ENCODE measurements at regions not wholly inside any gene's neighbourhood (a gene's known extent, or its start where the extent isn't known, plus 50 kb on each side); places are given as distances from the start of the nearest gene placed in this dataset.
"Not testable (repeated sequence)": the region's sequence is repeated elsewhere in the genome, so short reads cannot be mapped to it uniquely, and the experiment has no call there.

DNA sequence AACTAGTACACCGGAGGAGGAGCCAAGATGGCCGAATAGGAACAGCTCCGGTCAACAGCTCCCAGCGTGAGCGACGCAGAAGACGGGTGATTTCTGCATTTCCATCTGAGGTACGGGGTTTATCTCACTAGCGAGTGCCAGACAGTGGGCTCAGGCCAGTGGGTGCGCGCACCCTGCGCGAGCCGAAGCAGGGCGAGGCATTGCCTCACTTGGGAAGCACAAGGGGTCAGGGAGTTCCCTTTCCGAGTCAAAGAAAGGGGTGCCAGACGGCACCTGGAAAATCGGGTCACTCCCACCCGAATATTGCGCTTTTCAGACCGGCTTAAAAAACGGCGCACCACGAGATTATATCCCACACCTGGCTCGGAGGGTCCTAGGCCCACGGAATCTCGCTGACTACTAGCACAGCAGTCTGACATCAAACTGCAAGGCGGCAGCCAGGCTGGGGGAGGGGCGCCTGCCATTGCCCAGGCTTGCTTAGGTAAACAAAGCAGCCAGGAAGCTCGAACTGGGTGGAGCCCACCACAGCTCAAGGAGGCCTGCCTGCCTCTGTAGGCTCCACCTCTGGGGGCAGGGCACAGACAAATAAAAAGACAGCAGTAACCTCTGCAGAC lies 426.7 kb upstream of the DEPDC1 start:
- H3K9me3 Mint-ChIP-seq; intact Hi-C loops (cut with micrococcal nuclease); H3K27me3 ChIP-seq (ENCODE audit: insufficient read depth, low read length): not testable (repeated sequence)

DNA sequence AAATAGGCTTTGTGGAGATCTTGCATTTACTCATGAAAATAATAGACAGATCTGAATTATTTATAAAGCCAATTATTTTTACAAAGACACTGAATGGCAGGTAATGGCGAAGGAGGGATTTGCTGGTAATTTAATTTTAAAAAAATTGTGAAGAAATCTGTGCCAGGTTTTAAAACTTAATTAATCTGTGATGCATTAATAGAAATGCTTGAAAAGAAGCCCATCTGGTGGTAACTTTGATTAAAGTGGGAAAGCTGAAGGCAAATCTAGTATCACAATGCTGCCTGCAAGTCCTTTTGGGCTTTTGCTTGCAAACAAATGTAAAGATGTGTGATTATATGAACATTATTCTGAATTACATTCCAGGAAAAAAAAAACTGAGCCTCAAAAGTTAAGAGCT lies 433.2 kb upstream of the DEPDC1 start:
- H3K36me3 ChIP-seq (ENCODE audit: insufficient read depth, low read length): no peaks in the 10 kb centered on the region
- DNase-seq: no peak
- H3K27ac ChIP-seq (ENCODE audit: low read depth, low read length): no peak overlapping the region
- Mint-ChIP-seq H3K27me3 (no peaks in the 10 kb centered on the region), H3K4me1 (no peaks in the 10 kb centered on the region), H3K27ac (no peak overlapping the region), H3K9me3 (peaks cover 0 to 7% (median 2%) of the 10 kb centered on the region in 8 donors), H3K4me3 (no peak overlapping the region), H3K36me3 (no peaks in the 10 kb centered on the region)
- H3K4me1 ChIP-seq (ENCODE audit: insufficient read depth, low read length): no peaks in the 10 kb centered on the region
- H3K4me3 ChIP-seq (ENCODE audit: low read length in 2 of 2): no peak overlapping the region
- H3K9me3 ChIP-seq (ENCODE audit: control insufficient read depth in 1 of 2, low read length in 2 of 2): no peaks in the 10 kb centered on the region
- H3K27me3 ChIP-seq (ENCODE audit: insufficient read depth, low read length): no peaks in the 10 kb centered on the region
- ChIA-PET POLR2A (ENCODE audit: partially characterized antibody) (no interaction called here), CTCF (ENCODE audit: partially characterized antibody) (no interaction called here)
- intact Hi-C loops (cut with micrococcal nuclease): no loop called here

More for the DNA sequence above, 426.7 kb upstream of the DEPDC1 start:
- H3K4me3 ChIP-seq (ENCODE audit: low read length in 2 of 2); H3K27ac ChIP-seq (ENCODE audit: low read depth, low read length); H3K9me3 ChIP-seq (ENCODE audit: control insufficient read depth in 1 of 2, low read length in 2 of 2); H3K4me1 ChIP-seq (ENCODE audit: insufficient read depth, low read length); H3K36me3 ChIP-seq (ENCODE audit: insufficient read depth, low read length); H3K4me3 Mint-ChIP-seq; H3K27ac Mint-ChIP-seq; H3K27me3 Mint-ChIP-seq; H3K4me1 Mint-ChIP-seq; DNase-seq; CTCF ChIA-PET (ENCODE audit: partially characterized antibody); POLR2A ChIA-PET (ENCODE audit: partially characterized antibody); H3K36me3 Mint-ChIP-seq: not testable (repeated sequence)

DNA sequence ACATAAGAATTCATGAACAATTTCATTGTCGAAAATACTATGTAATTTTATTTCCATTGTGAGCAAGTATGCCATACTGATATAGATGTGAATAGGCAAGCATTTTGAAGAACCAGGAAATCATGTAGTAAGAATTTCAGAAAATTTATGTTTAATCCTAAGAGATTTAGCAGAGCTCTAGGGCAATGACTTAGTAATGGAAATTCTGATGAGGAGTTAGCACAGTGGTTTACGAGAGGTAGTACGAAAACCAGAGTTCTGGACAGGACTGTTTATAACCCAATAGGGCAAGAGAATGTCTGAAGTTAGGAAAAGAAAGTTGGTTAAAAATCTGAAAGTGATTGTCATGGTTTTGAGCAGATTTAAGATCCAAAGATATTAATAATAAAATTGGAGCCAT lies 439.6 kb upstream of the DEPDC1 start:
- ChIA-PET CTCF (ENCODE audit: partially characterized antibody) (no interaction called here), POLR2A (ENCODE audit: partially characterized antibody) (no interaction called here)
- peaks cover 0 to 10% (median 7%) of the 10 kb centered on the region in 8 donors for H3K9me3 Mint-ChIP-seq
- H3K27ac Mint-ChIP-seq: no peak overlapping the region
- no peaks in the 10 kb centered on the region for H3K27me3 Mint-ChIP-seq
- Histone ChIP-seq H3K4me3 (ENCODE audit: low read length in 2 of 2) (no peak overlapping the region), H3K27ac (ENCODE audit: low read depth, low read length) (no peak overlapping the region), H3K27me3 (ENCODE audit: insufficient read depth, low read length) (no peaks in the 10 kb centered on the region), H3K4me1 (ENCODE audit: insufficient read depth, low read length) (no peaks in the 10 kb centered on the region), H3K9me3 (ENCODE audit: control insufficient read depth in 1 of 2, low read length in 2 of 2) (no peaks in the 10 kb centered on the region), H3K36me3 (ENCODE audit: insufficient read depth, low read length) (no peaks in the 10 kb centered on the region)
- intact Hi-C loops (cut with micrococcal nuclease): loop anchor here (5.0 kb wide), 1 partner anchor 676 kb away; no protein-coding TSS in a partner anchor
- no peaks in the 10 kb centered on the region for H3K4me1 Mint-ChIP-seq
- H3K36me3 Mint-ChIP-seq: no peaks in the 10 kb centered on the region
- no peak overlapping the region for H3K4me3 Mint-ChIP-seq
- no peak for DNase-seq

DNA sequence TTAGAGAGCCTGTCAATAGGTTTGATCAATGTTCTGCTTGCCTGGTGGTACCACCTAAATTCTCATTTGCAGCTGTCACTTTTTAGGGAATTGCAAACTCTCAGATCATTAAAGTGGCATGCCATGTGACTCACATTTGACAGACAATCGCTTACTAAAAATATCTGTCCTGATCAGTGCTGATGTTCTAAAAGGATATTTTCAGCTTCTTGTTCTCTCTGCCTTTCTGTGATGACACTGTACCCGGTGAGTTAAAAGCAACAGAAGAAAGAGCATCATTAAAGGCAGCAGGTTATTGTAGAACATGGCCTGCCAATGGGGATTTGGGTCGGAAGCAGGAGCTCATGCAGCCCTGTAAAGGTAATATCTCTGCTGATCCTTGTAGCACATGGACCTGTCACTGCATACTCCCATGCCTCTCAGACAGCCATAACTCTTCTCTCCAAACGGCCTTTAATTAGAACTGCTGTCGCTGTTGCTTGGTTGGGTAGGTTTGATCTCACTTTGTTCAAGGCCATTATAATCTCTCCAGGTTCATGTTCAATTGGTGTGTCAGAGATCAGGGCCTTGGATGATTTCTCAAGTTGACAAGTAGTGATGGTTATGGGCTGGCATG lies 441.3 kb upstream of the DEPDC1 start:
- Histone ChIP-seq H3K36me3 (ENCODE audit: insufficient read depth, low read length) (no peaks in the 10 kb centered on the region), H3K27me3 (ENCODE audit: insufficient read depth, low read length) (no peaks in the 10 kb centered on the region), H3K27ac (ENCODE audit: low read depth, low read length) (no peak overlapping the region), H3K4me1 (ENCODE audit: insufficient read depth, low read length) (no peaks in the 10 kb centered on the region), H3K4me3 (ENCODE audit: low read length in 2 of 2) (no peak overlapping the region), H3K9me3 (ENCODE audit: control insufficient read depth in 1 of 2, low read length in 2 of 2) (no peaks in the 10 kb centered on the region)
- POLR2A ChIA-PET (ENCODE audit: partially characterized antibody): no interaction called here
- CTCF ChIA-PET (ENCODE audit: partially characterized antibody): no interaction called here
- intact Hi-C loops (cut with micrococcal nuclease): loop anchor here (5.0 kb wide), 1 partner anchor 674 kb away; no protein-coding TSS in a partner anchor
- peaks cover 0 to 11% (median 7%) of the 10 kb centered on the region in 8 donors for H3K9me3 Mint-ChIP-seq
- H3K27me3 Mint-ChIP-seq: no peaks in the 10 kb centered on the region
- DNase-seq: no peak
- H3K27ac Mint-ChIP-seq: no peak overlapping the region
- H3K4me1 Mint-ChIP-seq: no peaks in the 10 kb centered on the region
- no peaks in the 10 kb centered on the region for H3K36me3 Mint-ChIP-seq
- H3K4me3 Mint-ChIP-seq: no peak overlapping the region

DNA sequence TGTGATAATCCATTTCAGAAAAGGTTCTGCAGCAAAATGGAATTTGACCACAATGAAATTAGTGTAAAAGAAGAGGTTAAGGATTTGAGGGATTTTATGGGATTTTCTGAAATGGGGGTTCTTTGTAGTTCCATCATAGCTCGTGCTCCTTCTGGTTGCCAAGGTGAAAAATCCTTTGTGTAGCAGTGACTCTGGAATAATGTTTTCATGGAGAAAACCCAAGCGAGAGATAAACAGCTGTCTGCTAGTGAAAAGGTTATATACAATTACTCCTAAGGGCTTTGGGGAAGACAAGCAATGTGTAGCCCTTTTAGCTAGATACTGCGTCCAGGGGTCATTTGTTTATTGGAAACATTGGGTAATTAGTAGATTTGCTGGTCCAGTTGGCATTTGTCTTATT lies 453.2 kb upstream of the DEPDC1 start:
- DNase-seq: no peak
- Mint-ChIP-seq H3K27me3 (no peaks in the 10 kb centered on the region), H3K9me3 (peaks cover 2 to 18% (median 6%) of the 10 kb centered on the region in 8 donors), H3K27ac (no peak overlapping the region), H3K4me3 (no peak overlapping the region), H3K36me3 (no peaks in the 10 kb centered on the region), H3K4me1 (no peaks in the 10 kb centered on the region)
- Histone ChIP-seq H3K4me3 (ENCODE audit: low read length in 2 of 2) (no peak overlapping the region), H3K36me3 (ENCODE audit: insufficient read depth, low read length) (no peaks in the 10 kb centered on the region), H3K27me3 (ENCODE audit: insufficient read depth, low read length) (no peaks in the 10 kb centered on the region), H3K4me1 (ENCODE audit: insufficient read depth, low read length) (no peaks in the 10 kb centered on the region), H3K27ac (ENCODE audit: low read depth, low read length) (no peak overlapping the region), H3K9me3 (ENCODE audit: control insufficient read depth in 1 of 2, low read length in 2 of 2) (no peaks in the 10 kb centered on the region)
- POLR2A ChIA-PET (ENCODE audit: partially characterized antibody): no interaction called here
- CTCF ChIA-PET (ENCODE audit: partially characterized antibody): no interaction called here
- intact Hi-C loops (cut with micrococcal nuclease): no loop called here

DNA sequence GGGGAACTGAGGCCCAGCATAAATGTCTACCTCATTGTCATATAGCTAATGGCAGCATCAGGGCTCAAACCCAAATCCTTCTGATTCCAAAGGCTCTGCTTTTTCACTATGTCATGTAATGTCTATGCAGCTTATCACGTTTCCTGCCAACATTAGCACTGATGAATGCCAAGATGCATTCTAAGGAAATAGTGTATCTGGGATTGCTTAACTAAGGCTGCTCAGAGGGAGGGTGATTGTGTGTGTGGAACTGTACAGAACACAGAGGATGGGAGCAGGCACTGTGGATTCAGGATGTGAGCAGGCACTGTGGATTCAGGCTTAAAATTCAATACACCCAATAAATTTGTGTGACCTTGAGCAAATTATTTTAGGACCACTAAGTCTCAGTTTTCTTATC lies 456.4 kb upstream of the DEPDC1 start:
- ChIA-PET POLR2A (ENCODE audit: partially characterized antibody) (no interaction called here), CTCF (ENCODE audit: partially characterized antibody) (no interaction called here)
- H3K9me3 ChIP-seq (ENCODE audit: control insufficient read depth in 1 of 2, low read length in 2 of 2): no peaks in the 10 kb centered on the region
- H3K9me3 Mint-ChIP-seq: peaks cover 2 to 19% (median 6%) of the 10 kb centered on the region in 8 donors
- no peaks in the 10 kb centered on the region for H3K4me1 ChIP-seq (ENCODE audit: insufficient read depth, low read length)
- no peak overlapping the region for H3K4me3 Mint-ChIP-seq
- no peaks in the 10 kb centered on the region for H3K27me3 ChIP-seq (ENCODE audit: insufficient read depth, low read length)
- intact Hi-C loops (cut with micrococcal nuclease): no loop called here
- H3K4me1 Mint-ChIP-seq: no peaks in the 10 kb centered on the region
- no peak overlapping the region for H3K4me3 ChIP-seq (ENCODE audit: low read length in 2 of 2)
- no peaks in the 10 kb centered on the region for H3K36me3 ChIP-seq (ENCODE audit: insufficient read depth, low read length)
- no peak overlapping the region for H3K27ac Mint-ChIP-seq
- DNase-seq: no peak
- no peaks in the 10 kb centered on the region for H3K36me3 Mint-ChIP-seq
- H3K27ac ChIP-seq (ENCODE audit: low read depth, low read length): no peak overlapping the region
- no peaks in the 10 kb centered on the region for H3K27me3 Mint-ChIP-seq

DNA sequence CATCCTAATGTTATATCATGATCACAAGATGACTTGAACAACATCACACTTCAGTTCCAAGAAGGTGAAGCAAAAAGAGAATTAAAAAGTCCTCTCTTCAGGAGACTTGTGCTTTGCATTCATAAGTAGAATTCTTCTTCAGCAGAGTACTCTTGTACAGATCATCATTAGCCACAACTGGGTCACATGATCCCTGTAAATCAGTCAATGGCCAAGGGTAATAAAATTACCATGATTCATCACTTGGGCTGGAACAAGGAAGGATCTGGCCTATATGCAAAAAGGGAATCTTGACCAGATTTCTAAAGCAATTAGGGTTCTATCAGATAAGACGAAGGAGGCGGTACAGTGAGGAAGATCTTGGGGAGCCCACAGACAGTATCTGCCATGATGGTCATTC lies 458.0 kb upstream of the DEPDC1 start:
- H3K4me3 Mint-ChIP-seq: no peak overlapping the region
- no peak overlapping the region for H3K27ac ChIP-seq (ENCODE audit: low read depth, low read length)
- DNase-seq: no peak

More for the DNA sequence above, 458.0 kb upstream of the DEPDC1 start:
- Mint-ChIP-seq H3K27ac (no peak overlapping the region), H3K36me3 (no peaks in the 10 kb centered on the region), H3K9me3 (peaks cover 0 to 19% (median 6%) of the 10 kb centered on the region in 8 donors), H3K4me1 (no peaks in the 10 kb centered on the region), H3K27me3 (no peaks in the 10 kb centered on the region)
- Histone ChIP-seq H3K27me3 (ENCODE audit: insufficient read depth, low read length) (no peaks in the 10 kb centered on the region), H3K4me3 (ENCODE audit: low read length in 2 of 2) (no peak overlapping the region), H3K9me3 (ENCODE audit: control insufficient read depth in 1 of 2, low read length in 2 of 2) (no peaks in the 10 kb centered on the region), H3K4me1 (ENCODE audit: insufficient read depth, low read length) (no peaks in the 10 kb centered on the region), H3K36me3 (ENCODE audit: insufficient read depth, low read length) (no peaks in the 10 kb centered on the region)
- ChIA-PET POLR2A (ENCODE audit: partially characterized antibody) (no interaction called here), CTCF (ENCODE audit: partially characterized antibody) (no interaction called here)
- intact Hi-C loops (cut with micrococcal nuclease): no loop called here

Measured in CD4-positive, alpha-beta memory T cell (primary cell).